ENCODE measurements at regions not wholly inside any gene's neighbourhood (a gene's known extent, or its start where the extent isn't known, plus 50 kb on each side); places are given as distances from the start of the nearest gene placed in this dataset.

GRCh38 chr3:61414456-61414855, 146.9 kb upstream of the PTPRG start:
- Mint-ChIP-seq H3K9me3 (ENCODE audit: unreplicated experiment) (no peaks in the 10 kb centered on the region), H3K27me3 (ENCODE audit: insufficient read depth, unreplicated experiment) (no peaks in the 10 kb centered on the region), H3K4me1 (ENCODE audit: low read depth, unreplicated experiment) (no peaks in the 10 kb centered on the region), H3K27ac (ENCODE audit: unreplicated experiment) (no peak overlapping the region), H3K36me3 (ENCODE audit: insufficient read depth, unreplicated experiment) (no peaks in the 10 kb centered on the region), H3K4me3 (ENCODE audit: unreplicated experiment) (no peak overlapping the region)
- no peak for TF ChIP-seq CTCF (IDR thresholded peaks at IDR 0.05; ENCODE audit: insufficient read depth in 1 of 2, low read depth in 1 of 2, low read length in 1 of 2, severe bottlenecking in 1 of 2, unreplicated experiment in 1 of 2)
- Histone ChIP-seq H3K9me3 (no peaks in the 10 kb centered on the region), H3K27me3 (replicated peaks; ENCODE audit: control insufficient read depth, insufficient read depth, low read length) (no peaks in the 10 kb centered on the region), H3K4me3 (ENCODE audit: low read depth, low read length) (no peak overlapping the region), H3K36me3 (ENCODE audit: control insufficient read depth, insufficient read depth, low read length) (no peaks in the 10 kb centered on the region), H3K4me1 (no peaks in the 10 kb centered on the region)
- ChIA-PET POLR2A (no interaction called here), CTCF (no interaction called here)
- DNase-seq = no peak
- intact Hi-C loops (cut with micrococcal nuclease; ENCODE audit: unreplicated experiment) = no loop called here
- no TSS peak for BruUV-seq (replicated peaks)

GRCh38 chr3:61415201-61415600, 146.2 kb upstream of the PTPRG start:
- ChIA-PET POLR2A (no interaction called here), CTCF (no interaction called here)
- Mint-ChIP-seq H3K36me3 (ENCODE audit: insufficient read depth, unreplicated experiment) (no peaks in the 10 kb centered on the region), H3K4me1 (ENCODE audit: low read depth, unreplicated experiment) (no peaks in the 10 kb centered on the region), H3K4me3 (ENCODE audit: unreplicated experiment) (no peak overlapping the region), H3K27ac (ENCODE audit: unreplicated experiment) (no peak overlapping the region), H3K27me3 (ENCODE audit: insufficient read depth, unreplicated experiment) (no peaks in the 10 kb centered on the region), H3K9me3 (ENCODE audit: unreplicated experiment) (no peaks in the 10 kb centered on the region)
- no peak for TF ChIP-seq CTCF (IDR thresholded peaks at IDR 0.05; ENCODE audit: insufficient read depth in 1 of 2, low read depth in 1 of 2, low read length in 1 of 2, severe bottlenecking in 1 of 2, unreplicated experiment in 1 of 2)
- Histone ChIP-seq H3K36me3 (ENCODE audit: control insufficient read depth, insufficient read depth, low read length) (no peaks in the 10 kb centered on the region), H3K27me3 (replicated peaks; ENCODE audit: control insufficient read depth, insufficient read depth, low read length) (no peaks in the 10 kb centered on the region), H3K4me1 (no peaks in the 10 kb centered on the region), H3K9me3 (no peaks in the 10 kb centered on the region), H3K4me3 (ENCODE audit: low read depth, low read length) (no peak overlapping the region)
- no peak for DNase-seq
- BruUV-seq (replicated peaks) = no TSS peak
- intact Hi-C loops (cut with micrococcal nuclease; ENCODE audit: unreplicated experiment) = no loop called here

- Mint-ChIP-seq H3K9me3 (ENCODE audit: unreplicated experiment) (no peaks in the 10 kb centered on the region), H3K4me3 (ENCODE audit: unreplicated experiment) (no peak overlapping the region), H3K4me1 (ENCODE audit: low read depth, unreplicated experiment) (no peaks in the 10 kb centered on the region), H3K27ac (ENCODE audit: unreplicated experiment) (no peak overlapping the region), H3K36me3 (ENCODE audit: insufficient read depth, unreplicated experiment) (no peaks in the 10 kb centered on the region), H3K27me3 (ENCODE audit: insufficient read depth, unreplicated experiment) (no peaks in the 10 kb centered on the region)
- intact Hi-C loops (cut with micrococcal nuclease; ENCODE audit: unreplicated experiment) = no loop called here
- Histone ChIP-seq H3K27me3 (replicated peaks; ENCODE audit: control insufficient read depth, insufficient read depth, low read length) (no peaks in the 10 kb centered on the region), H3K4me3 (ENCODE audit: low read depth, low read length) (no peak overlapping the region), H3K4me1 (no peaks in the 10 kb centered on the region), H3K36me3 (ENCODE audit: control insufficient read depth, insufficient read depth, low read length) (no peaks in the 10 kb centered on the region), H3K9me3 (no peaks in the 10 kb centered on the region)
- no peak for DNase-seq
- ChIA-PET POLR2A (no interaction called here), CTCF (no interaction called here)
- TF ChIP-seq CTCF (IDR thresholded peaks at IDR 0.05; ENCODE audit: insufficient read depth in 1 of 2, low read depth in 1 of 2, low read length in 1 of 2, severe bottlenecking in 1 of 2, unreplicated experiment in 1 of 2) = no peak
- BruUV-seq (replicated peaks) = no TSS peak
Measured at GRCh38 chr3:61416618-61417017, 144.8 kb upstream of the PTPRG start.
